Caki2 (cell line): ENCODE measurements at regions not wholly inside any gene's neighbourhood (a gene's known extent, or its start where the extent isn't known, plus 50 kb on each side); places are given as distances from the start of the nearest gene placed in this dataset.
"Not testable (repeated sequence)": the region's sequence is repeated elsewhere in the genome, so short reads cannot be mapped to it uniquely, and the experiment has no call there.

Source experiments
- DNase-seq: peaks from one replicate; pipeline ENCODE4 v3.0.0-alpha.2; 2015; ENCODE audit warnings: low read depth
- in situ Hi-C: cut with HindIII; loops from 2 replicates; pipeline ENCODE4 v1.10.0; 2016; ENCODE audit warnings: low sequenced_read_pairs, low pct_unique_long_range_greater_than_20kb, mixed read lengths

DNA sequence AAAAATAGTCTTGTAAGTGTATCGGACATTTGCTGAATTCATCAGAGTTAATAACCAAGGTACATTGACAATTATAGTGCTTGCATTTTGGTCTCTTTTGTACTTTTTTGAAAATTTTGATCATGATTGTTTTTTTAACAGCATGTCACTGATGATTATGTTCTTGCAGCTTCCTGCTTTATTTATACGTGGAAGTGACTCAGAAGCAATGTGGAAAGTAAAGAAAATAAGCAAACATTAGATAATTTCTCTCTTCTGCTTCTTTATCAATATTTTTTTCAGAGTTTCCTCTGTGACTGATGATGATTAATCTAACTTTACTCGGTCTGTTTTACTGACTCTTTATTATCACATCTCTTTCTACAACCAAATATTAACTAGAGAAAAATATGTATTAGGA, 1351.9 kb downstream of the REEP3 start:
- DNase-seq: no peak
- in situ Hi-C loops: no loop called here

- DNase-seq: no peak
- in situ Hi-C loops: no loop called here
These were observed 1352.8 kb downstream of the REEP3 start for GRCh38 chr10:64873959-64874358.

GRCh38 chr10:64880546-64880945, 1359.3 kb downstream of the REEP3 start:
- DNase-seq: no peak
- in situ Hi-C loops: no loop called here

GRCh38 chr10:64881257-64881656, 1360.1 kb downstream of the REEP3 start:
- in situ Hi-C loops: no loop called here
- DNase-seq: no peak

- in situ Hi-C loops: no loop called here
- DNase-seq: no peak
These were observed 1375.4 kb downstream of the REEP3 start for GRCh38 chr10:64896582-64896981.

DNA sequence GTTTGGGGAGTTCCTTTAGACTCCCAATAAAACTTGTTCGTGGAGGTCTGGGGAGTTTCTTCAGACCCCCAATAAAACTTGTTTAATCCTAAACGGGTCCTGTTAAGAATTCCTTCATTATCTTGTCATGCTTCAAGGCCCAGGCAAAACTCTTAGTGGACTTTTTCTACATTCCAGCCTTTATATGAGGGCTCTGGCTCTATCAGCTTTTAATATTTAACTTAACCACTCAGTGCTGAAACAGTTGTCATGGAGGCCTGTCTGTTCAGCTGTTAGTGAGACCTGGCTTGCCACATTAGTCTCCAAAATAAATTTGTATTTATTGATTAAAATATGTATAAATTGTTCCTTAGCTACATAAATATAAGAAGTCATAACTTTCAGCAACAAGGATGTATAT, 1385.1 kb downstream of the REEP3 start:
- in situ Hi-C loops: not testable (repeated sequence)
- peak; percentile 29 for DNase-seq

DNA sequence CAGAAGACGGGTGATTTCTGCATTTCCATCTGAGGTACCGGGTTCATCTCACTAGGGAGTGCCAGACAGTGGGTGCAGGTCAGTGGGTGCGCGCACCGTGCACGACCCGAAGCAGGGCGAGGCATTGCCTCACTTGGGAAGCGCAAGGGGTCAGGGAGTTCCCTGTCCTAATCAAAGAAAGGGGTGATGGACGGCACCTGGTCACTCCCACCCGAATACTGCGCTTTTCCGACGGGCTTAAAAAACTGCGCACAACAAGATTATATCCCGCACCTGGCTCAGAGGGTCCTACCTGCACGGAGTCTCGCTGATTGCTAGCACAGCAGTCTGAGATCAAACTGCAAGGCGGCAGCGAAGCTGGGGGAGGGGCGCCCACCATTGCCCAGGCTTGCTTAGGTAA, 1403.1 kb downstream of the REEP3 start:
- DNase-seq, in situ Hi-C loops: not testable (repeated sequence)

- DNase-seq: no peak
- in situ Hi-C loops: no loop called here
These were observed 1430.8 kb downstream of the REEP3 start for GRCh38 chr10:64952042-64952441.

DNA sequence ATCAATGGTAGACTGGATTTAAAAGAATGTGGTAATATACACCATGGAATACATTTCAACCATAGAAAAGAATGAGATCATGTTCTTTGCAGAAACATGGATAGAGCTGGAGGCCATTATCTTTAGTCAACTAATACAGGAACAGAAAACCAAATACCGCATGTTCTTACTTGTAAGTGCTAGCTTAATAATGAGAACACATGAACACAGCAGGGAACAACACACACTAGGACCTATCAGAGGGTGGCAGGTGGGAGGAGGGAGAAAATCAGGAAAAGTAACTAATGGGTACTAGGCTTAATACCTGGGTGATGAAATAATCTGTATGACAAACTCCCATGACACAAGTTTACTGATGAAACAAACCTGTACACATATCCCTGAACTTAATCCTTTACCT, 1435.2 kb downstream of the REEP3 start:
- in situ Hi-C loops: no loop called here

GRCh38 chr10:64959116-64959515, 1437.9 kb downstream of the REEP3 start:
- no peak for DNase-seq
- in situ Hi-C loops: no loop called here

More for the DNA sequence above, 1435.2 kb downstream of the REEP3 start:
- no peak for DNase-seq

DNA sequence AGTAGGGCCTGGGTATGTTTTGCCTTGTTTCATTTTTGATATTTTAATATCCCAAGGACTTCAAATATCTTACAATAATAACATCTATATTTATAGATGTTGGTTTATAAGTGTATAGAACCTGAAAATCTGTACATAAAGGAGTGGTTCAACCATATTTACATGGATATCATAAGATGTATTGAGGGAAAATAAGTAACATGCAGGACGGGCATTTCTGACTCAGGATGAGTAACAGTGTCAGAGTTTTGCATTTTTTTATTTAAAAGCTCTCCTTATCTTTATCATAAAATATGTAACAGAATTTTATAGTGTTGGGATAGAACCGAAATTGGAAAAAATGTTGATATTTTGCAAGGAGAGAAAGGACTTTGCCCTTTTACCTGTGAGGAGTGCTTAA, 1438.7 kb downstream of the REEP3 start:
- DNase-seq: no peak
- in situ Hi-C loops: no loop called here

- in situ Hi-C loops: no loop called here
- DNase-seq: no peak
These were observed 1452.2 kb downstream of the REEP3 start for GRCh38 chr10:64973391-64973790.

DNA sequence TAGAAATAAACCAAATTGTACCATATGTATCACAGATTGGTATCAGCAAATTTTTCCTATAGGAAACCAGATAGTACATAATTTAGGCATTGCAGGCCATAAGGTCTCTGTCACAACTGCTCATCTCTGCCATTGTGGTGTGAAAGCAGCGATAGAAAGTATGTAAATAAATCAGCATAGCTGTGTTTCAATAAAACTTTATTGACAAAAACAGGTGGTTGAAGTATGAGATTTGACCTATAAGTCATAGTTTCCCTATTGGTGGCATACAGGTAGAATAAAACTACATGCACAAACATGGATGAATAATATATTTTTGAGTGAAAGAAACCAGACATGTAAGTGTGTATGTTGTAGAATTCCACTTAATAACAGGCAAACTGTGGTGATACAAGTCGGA, 1454.9 kb downstream of the REEP3 start:
- in situ Hi-C loops: no loop called here
- DNase-seq: no peak

DNA sequence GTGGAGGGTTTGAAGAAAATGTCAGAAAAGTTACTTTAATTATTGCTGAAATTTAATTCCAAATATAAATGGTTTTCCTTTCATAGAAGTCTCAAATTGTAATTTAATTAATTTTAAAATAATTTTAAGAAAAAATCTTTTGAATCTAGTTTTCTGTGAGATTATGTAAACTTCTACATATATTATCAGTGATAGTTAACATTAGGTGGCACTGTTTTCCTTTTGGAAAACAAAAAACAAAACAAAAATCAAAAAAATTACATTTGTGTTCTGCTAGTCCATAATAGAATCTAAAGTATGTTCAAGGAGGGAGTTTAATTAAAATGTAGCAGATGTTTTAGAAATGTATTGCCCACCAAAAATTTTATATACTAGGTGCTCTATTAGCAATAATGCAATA, 1456.7 kb downstream of the REEP3 start:
- no peak for DNase-seq
- in situ Hi-C loops: no loop called here

GRCh38 chr10:64996886-64997285, 1475.7 kb downstream of the REEP3 start:
- in situ Hi-C loops: no loop called here
- DNase-seq: no peak

DNA sequence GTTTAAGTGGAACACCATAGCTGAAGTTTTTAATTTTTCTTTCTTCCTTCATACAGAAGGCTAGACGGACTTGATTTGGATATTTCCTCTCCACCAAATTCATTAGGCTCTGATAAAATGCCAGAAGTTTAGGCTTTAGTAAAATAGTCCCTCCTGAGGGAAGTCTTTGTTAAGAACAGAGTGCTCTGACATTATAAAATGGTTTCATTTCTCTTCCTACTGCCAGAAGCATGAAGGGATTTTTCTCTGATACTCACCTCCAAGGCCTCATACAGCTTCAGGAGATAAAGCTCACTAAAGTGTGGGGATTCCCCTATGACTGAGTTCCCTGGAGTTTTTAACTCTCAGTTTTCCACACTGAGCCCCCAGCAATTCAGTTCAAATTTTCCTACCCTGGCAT, 1489.6 kb downstream of the REEP3 start:
- in situ Hi-C loops: no loop called here
- no peak for DNase-seq

- DNase-seq: peak; percentile 21
These were observed 1496.3 kb downstream of the REEP3 start for GRCh38 chr10:65017523-65017922.

GRCh38 chr10:65024886-65025285, 1503.7 kb downstream of the REEP3 start:
- no peak for DNase-seq
- in situ Hi-C loops: no loop called here

More at GRCh38 chr10:65017523-65017922, 1496.3 kb downstream of the REEP3 start:
- in situ Hi-C loops: no loop called here

GRCh38 chr10:65030263-65030662, 1509.1 kb downstream of the REEP3 start:
- no peak for DNase-seq
- in situ Hi-C loops: no loop called here

DNA sequence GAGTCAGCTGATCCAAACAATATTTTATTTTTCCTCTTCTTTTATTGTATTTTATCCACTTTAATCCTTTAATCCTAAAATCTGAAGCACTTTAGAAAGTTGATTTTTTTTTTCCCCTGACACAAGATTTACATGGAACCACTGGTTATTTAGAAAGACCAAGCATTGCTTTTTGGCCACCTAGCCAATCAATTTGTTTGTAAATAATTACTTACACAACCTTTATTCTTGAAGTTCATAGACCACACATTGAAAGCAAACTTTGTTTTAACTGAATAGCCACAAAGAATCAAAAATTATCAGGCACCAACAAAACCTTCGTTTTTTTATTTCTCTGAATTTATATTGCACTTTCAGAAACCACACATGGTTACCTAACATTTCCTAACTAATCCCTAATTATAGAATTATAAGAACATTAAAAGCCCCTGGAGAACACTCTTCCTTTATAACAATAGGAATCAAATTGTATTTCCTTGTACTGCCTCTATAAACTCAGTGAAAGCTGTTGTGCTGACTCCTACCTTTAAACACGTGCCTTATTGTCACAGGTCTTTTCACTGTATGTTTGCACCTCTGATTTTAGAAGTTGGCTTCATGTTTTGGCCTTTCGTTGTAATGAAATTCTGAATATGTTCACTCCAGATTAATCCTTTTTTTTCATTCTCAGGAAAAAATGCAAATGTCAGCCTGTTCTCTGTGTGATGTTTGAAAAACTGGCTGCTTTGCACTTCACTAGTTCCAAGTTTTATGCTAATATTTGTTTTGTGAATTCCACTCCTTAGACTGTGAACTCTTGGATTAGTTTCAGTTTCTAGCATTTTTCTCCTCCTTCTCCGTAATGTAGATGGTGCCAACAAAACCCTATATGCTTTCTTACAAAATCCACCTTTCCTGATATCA, 1511.9 kb downstream of the REEP3 start:
- in situ Hi-C loops: no loop called here

More for the DNA sequence above, 1511.9 kb downstream of the REEP3 start:
- DNase-seq: no peak
